Choroid plexus epithelial cell (primary cell): ENCODE measurements at regions not wholly inside any gene's neighbourhood (a gene's known extent, or its start where the extent isn't known, plus 50 kb on each side); places are given as distances from the start of the nearest gene placed in this dataset.

ENCODE experiments used
- DNase-seq: peaks from one replicate; pipeline ENCODE4 v3.0.0-alpha.2; 2010; ENCODE audit warnings: low read depth
- H3K4me3 ChIP-seq: 2 replicates; pipeline ENCODE4 v1.5.1; 2011; ENCODE audit warnings: low read depth, mild to moderate bottlenecking, control low read depth, low read length, moderate library complexity
- CTCF ChIP-seq: conservative IDR thresholded peaks from 2 replicates; pipeline ENCODE4 v1.5.1; 2011; ENCODE audit warnings: low read depth, mild to moderate bottlenecking, control low read depth, inconsistent platforms, low read length, moderate library complexity

GRCh38 chr13:86692291-86692690, 893.1 kb upstream of the SLITRK6 start:
- no peak overlapping the region for H3K4me3 ChIP-seq
- no peak for DNase-seq
- no peak for TF ChIP-seq CTCF

GRCh38 chr13:86710013-86710412, 910.8 kb upstream of the SLITRK6 start:
- no peak for TF ChIP-seq CTCF
- DNase-seq: no peak

GRCh38 chr13:86710896-86711295, 911.7 kb upstream of the SLITRK6 start:
- TF ChIP-seq CTCF: no peak
- no peak for DNase-seq
- no peak overlapping the region for H3K4me3 ChIP-seq

More at GRCh38 chr13:86710013-86710412, 910.8 kb upstream of the SLITRK6 start:
- H3K4me3 ChIP-seq: no peak overlapping the region

DNA sequence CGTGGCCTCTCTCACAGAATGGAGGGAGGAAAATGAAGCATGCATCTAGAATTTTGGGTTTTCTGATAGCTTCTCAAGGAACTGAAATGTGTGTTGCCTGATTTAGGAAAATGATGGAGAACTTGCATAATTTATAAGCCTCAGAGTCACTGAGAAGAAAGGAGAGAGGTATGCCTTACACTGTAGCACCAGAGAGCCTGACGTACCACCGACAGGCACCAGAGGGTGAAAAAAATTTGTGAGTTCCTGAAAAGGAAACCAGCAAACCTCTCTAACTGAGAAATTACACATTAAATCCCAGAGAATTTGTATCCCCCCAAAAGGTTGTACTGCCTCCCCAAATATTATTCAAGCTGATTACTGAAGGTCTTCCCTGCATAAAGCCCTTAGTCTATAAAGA, 915.3 kb upstream of the SLITRK6 start:
- H3K4me3 ChIP-seq: no peak overlapping the region
- TF ChIP-seq CTCF: no peak
- no peak for DNase-seq

GRCh38 chr13:86725105-86725504, 925.9 kb upstream of the SLITRK6 start:
- TF ChIP-seq CTCF: peak; percentile 36
- DNase-seq: peak; percentile 12

GRCh38 chr13:86729206-86729605, 930.0 kb upstream of the SLITRK6 start:
- H3K4me3 ChIP-seq: no peak overlapping the region
- DNase-seq: peak; percentile 5
- TF ChIP-seq CTCF: no peak

More at GRCh38 chr13:86725105-86725504, 925.9 kb upstream of the SLITRK6 start:
- no peak overlapping the region for H3K4me3 ChIP-seq

- no peak for DNase-seq
- no peak overlapping the region for H3K4me3 ChIP-seq
- no peak for TF ChIP-seq CTCF
These were observed 932.8 kb upstream of the SLITRK6 start for GRCh38 chr13:86731987-86732386.
